ENCODE measurements at regions not wholly inside any gene's neighbourhood (a gene's known extent, or its start where the extent isn't known, plus 50 kb on each side); places are given as distances from the start of the nearest gene placed in this dataset.

DNA sequence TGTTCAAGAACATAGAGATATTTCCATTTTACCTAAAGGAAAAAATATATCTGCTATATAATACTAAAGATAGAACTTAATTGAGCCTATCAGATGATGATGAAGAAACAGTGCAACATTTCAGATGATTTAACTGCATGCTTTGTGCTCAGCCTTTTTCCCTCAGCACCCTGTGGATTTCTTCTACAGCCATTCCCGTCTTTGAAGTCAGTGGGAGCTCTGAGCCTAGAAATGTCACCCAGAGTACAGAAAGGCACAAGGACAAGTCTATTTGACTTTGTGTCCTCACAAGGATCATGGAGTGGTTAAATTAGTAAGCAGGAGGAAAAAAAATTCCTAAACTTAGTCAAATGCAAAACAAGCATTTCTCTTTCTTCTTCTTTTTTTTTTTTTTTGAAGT is 994.0 kb upstream of the FLRT2 start:
- ChIA-PET POLR2A (no interaction called here), CTCF (no interaction called here)
- Histone ChIP-seq H3K27ac (ENCODE audit: insufficient read depth, low read depth, low read length) (no peak overlapping the region), H3K9me3 (replicated peaks; ENCODE audit: control insufficient read depth, insufficient read depth, low read length) (no peaks in the 10 kb centered on the region), H3K4me3 (replicated peaks in 1 of 3; ENCODE audit: insufficient read depth in 1 of 3, low read depth in 1 of 3, low read length in 3 of 3) (no peak overlapping the region), H3K4me1 (ENCODE audit: control insufficient read depth, extremely low read depth, insufficient read depth, low read length) (no peaks in the 10 kb centered on the region), H3K9ac (replicated peaks; ENCODE audit: extremely low read depth, insufficient read depth, low read length) (no peak overlapping the region), H2AFZ (ENCODE audit: low read depth, low read length) (no peak overlapping the region), H3K36me3 (ENCODE audit: control insufficient read depth in 2 of 2, extremely low read depth in 1 of 2, insufficient read depth in 2 of 2, low read length in 2 of 2) (no peaks in the 10 kb centered on the region), H3K4me2 (ENCODE audit: insufficient read depth, low read length) (no peak overlapping the region), H3K79me2 (ENCODE audit: control insufficient read depth, insufficient read depth, low read length) (no peaks in the 10 kb centered on the region), H3K9me1 (replicated peaks; ENCODE audit: control insufficient read depth, extremely low read depth, insufficient read depth, low read length) (no peaks in the 10 kb centered on the region), H4K20me1 (replicated peaks; ENCODE audit: control insufficient read depth, extremely low read depth, insufficient read depth, low read length) (no peaks in the 10 kb centered on the region), H3K27me3 (ENCODE audit: control insufficient read depth in 2 of 2, insufficient read depth in 2 of 2, low read length in 2 of 2) (no peaks in the 10 kb centered on the region)
- dilution Hi-C loops (cut with MboI; ENCODE audit: extremely low pct_ligation_motif_present, low sequenced_read_pairs): no loop called here
- intact Hi-C loops (cut with micrococcal nuclease): no loop called here
- FAIRE-seq (no peak), DNase-seq (ENCODE audit: low read depth, low spot score) (no peak)
- TF ChIP-seq POLR2A (IDR thresholded peaks at IDR 0.05; ENCODE audit: low read depth, low read length) (no peak), GATA2 (IDR thresholded peaks at IDR 0.05; ENCODE audit: insufficient read depth, insufficient read length, low read depth, low read length) (no peak), FOS (IDR thresholded peaks at IDR 0.05; ENCODE audit: borderline replicate concordance, insufficient read depth, low read length) (no peak), CTCF (IDR thresholded peaks at IDR 0.05; ENCODE audit: extremely low read depth in 1 of 2, insufficient read depth in 1 of 2, low read depth in 1 of 2, low read length in 2 of 2) (no peak), EZH2 (IDR thresholded peaks at IDR 0.05; ENCODE audit: borderline replicate concordance, low read depth, low read length, severe bottlenecking) (no peak), POLR2AphosphoS5 (IDR thresholded peaks at IDR 0.05; ENCODE audit: insufficient read depth, low read depth, low read length) (no peak), JUN (IDR thresholded peaks at IDR 0.05; ENCODE audit: borderline replicate concordance, insufficient read depth, insufficient read length, low read depth) (no peak), MYC (IDR thresholded peaks at IDR 0.05; ENCODE audit: low read depth, low read length) (no peak)
- TF ChIP-seq, protein P1, sequence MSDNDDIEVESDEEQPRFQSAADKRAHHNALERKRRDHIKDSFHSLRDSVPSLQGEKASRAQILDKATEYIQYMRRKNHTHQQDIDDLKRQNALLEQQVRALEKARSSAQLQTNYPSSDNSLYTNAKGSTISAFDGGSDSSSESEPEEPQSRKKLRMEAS (IDR thresholded peaks at IDR 0.05; ENCODE audit: insufficient read depth, insufficient read length): no peak
- no TSS peak for BruUV-seq (replicated peaks)
